ENCODE measurements at regions not wholly inside any gene's neighbourhood (a gene's known extent, or its start where the extent isn't known, plus 50 kb on each side); places are given as distances from the start of the nearest gene placed in this dataset.
A peak's percentile ranks its signal among the peaks of the same experiment; 100 is the strongest.

GRCh38 chr5:72018143-72018803 is 89.0 kb upstream of the MAP1B start:
- Histone ChIP-seq H3K27me3 (ENCODE audit: insufficient read depth in 3 of 3, low read length in 2 of 3) (peaks cover 0 to 2% (median 0%) of the 10 kb centered on the region in 3 donors), H3K36me3 (ENCODE audit: insufficient read depth in 1 of 2, low read depth in 1 of 2) (no peaks in the 10 kb centered on the region), H3K4me3 (no peak overlapping the region), H3K27ac (no peak overlapping the region), H3K9me3 (peaks cover 3% of the 10 kb centered on the region), H3K4me1 (no peaks in the 10 kb centered on the region)
- WGBS, 3 donors: 16 to 35% (median 25%) methylated on average over 1 of the region's 1 CpG
- DNase-seq (peak in 1 of 2 donors; percentile 24), ATAC-seq (no peak)
- peak; percentile 72 for TF ChIP-seq CTCF (IDR thresholded peaks at IDR 0.05)
- intact Hi-C loops (cut with DNase I): loop anchor here in 1 of 2 donors (10.0 kb wide), 1 partner anchor 233 kb away; no protein-coding TSS in a partner anchor

GRCh38 chr5:72020161-72020983 is 86.9 kb upstream of the MAP1B start:
- no peak overlapping the region for H3K27ac ChIP-seq
- ATAC-seq (no peak), DNase-seq (no peak)
- peaks cover 3% of the 10 kb centered on the region for H3K9me3 ChIP-seq
- H3K36me3 ChIP-seq (ENCODE audit: insufficient read depth in 1 of 2, low read depth in 1 of 2): no peaks in the 10 kb centered on the region
- no peak for TF ChIP-seq CTCF (IDR thresholded peaks at IDR 0.05)
- H3K4me3 ChIP-seq: no peak overlapping the region
- no peaks in the 10 kb centered on the region for H3K4me1 ChIP-seq
- WGBS, 3 donors: 32 to 39% (median 35%) methylated on average over 4 of the region's 4 CpGs
- H3K27me3 ChIP-seq (ENCODE audit: insufficient read depth in 3 of 3, low read length in 2 of 3): peaks cover 0 to 2% (median 0%) of the 10 kb centered on the region in 3 donors
- intact Hi-C loops (cut with DNase I): no loop called here

GRCh38 chr5:72021651-72022357 is 85.5 kb upstream of the MAP1B start:
- Histone ChIP-seq H3K27me3 (ENCODE audit: insufficient read depth in 3 of 3, low read length in 2 of 3) (peaks cover 0 to 2% (median 0%) of the 10 kb centered on the region in 3 donors), H3K4me3 (no peak overlapping the region), H3K9me3 (peaks cover 3% of the 10 kb centered on the region), H3K27ac (no peak overlapping the region), H3K36me3 (ENCODE audit: insufficient read depth in 1 of 2, low read depth in 1 of 2) (no peaks in the 10 kb centered on the region), H3K4me1 (no peaks in the 10 kb centered on the region)
- ATAC-seq (no peak), DNase-seq (no peak)
- WGBS, 3 donors: 92 to 93% (median 92%) methylated on average over 8 of the region's 8 CpGs
- intact Hi-C loops (cut with DNase I): no loop called here
- no peak for TF ChIP-seq CTCF (IDR thresholded peaks at IDR 0.05)

GRCh38 chr5:72028382-72028781 is 78.9 kb upstream of the MAP1B start:
- intact Hi-C loops (cut with DNase I): no loop called here
- Histone ChIP-seq H3K27ac (no peak overlapping the region), H3K36me3 (ENCODE audit: insufficient read depth in 1 of 2, low read depth in 1 of 2) (no peaks in the 10 kb centered on the region), H3K4me3 (no peak overlapping the region), H3K4me1 (no peaks in the 10 kb centered on the region), H3K27me3 (ENCODE audit: insufficient read depth in 3 of 3, low read length in 2 of 3) (no peaks in the 10 kb centered on the region), H3K9me3 (no peaks in the 10 kb centered on the region)
- ATAC-seq (no peak), DNase-seq (no peak)
- WGBS, 3 donors: 93 to 97% (median 95%) methylated on average over 1 of the region's 1 CpG
- no peak for TF ChIP-seq CTCF (IDR thresholded peaks at IDR 0.05)
